ENCODE measurements at regions not wholly inside any gene's neighbourhood (a gene's known extent, or its start where the extent isn't known, plus 50 kb on each side); places are given as distances from the start of the nearest gene placed in this dataset.

DNA sequence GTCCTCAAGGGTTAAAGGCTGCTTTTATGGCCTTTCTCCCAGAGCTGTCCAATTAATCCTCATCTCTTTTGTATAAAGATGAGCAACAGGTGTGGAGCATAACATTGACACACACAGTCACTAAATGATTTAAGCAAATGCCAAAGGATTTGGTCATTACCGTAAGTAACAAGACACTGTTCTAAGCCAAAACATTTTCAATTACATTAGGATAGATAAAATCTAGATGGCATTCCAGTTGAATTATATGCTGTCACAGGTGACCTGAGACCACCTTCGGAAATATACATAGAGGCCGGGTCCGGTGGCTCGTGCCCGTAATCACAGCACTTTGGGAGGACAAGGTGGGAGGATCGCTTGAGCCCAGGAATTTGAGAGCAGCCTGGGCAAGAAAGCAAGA, 105.3 kb upstream of the UBE3A start:
- H3K4me3 ChIP-seq (ENCODE audit: low read depth, low read length), result no peak overlapping the region
- no peaks in the 10 kb centered on the region for H3K9me3 ChIP-seq (ENCODE audit: severe bottlenecking)
- peak; percentile 82 for DNase-seq
- TF ChIP-seq, protein P1, sequence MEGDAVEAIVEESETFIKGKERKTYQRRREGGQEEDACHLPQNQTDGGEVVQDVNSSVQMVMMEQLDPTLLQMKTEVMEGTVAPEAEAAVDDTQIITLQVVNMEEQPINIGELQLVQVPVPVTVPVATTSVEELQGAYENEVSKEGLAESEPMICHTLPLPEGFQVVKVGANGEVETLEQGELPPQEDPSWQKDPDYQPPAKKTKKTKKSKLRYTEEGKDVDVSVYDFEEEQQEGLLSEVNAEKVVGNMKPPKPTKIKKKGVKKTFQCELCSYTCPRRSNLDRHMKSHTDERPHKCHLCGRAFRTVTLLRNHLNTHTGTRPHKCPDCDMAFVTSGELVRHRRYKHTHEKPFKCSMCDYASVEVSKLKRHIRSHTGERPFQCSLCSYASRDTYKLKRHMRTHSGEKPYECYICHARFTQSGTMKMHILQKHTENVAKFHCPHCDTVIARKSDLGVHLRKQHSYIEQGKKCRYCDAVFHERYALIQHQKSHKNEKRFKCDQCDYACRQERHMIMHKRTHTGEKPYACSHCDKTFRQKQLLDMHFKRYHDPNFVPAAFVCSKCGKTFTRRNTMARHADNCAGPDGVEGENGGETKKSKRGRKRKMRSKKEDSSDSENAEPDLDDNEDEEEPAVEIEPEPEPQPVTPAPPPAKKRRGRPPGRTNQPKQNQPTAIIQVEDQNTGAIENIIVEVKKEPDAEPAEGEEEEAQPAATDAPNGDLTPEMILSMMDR (IDR thresholded peaks at IDR 0.05; ENCODE audit: low read depth, low read length), result no peak
- H3K27me3 ChIP-seq (ENCODE audit: insufficient read depth, low read depth, severe bottlenecking), result no peaks in the 10 kb centered on the region
- peak overlapping the region; percentile 67 for H3K27ac ChIP-seq
- H3K36me3 ChIP-seq, result no peaks in the 10 kb centered on the region

DNA sequence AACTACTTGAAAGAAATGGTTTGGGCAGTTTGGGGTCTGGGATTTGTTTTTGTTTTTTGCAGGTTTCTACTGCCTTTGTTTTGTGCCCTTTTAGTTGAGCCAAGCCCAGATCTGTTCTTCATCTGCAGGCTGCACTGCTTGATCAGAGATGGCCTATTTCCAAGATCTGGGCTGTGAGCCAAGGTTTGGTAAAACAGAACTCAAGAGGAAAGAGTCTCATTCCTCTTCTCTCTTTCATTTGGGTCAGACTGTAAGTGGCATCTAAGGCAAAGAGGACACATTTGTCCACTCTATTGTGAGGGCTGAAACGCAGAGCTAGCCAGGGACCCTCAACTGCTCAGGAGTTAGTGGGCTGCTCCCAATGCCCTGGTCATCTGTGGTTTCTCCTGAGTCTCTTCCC, 104.4 kb upstream of the UBE3A start:
- DNase-seq, result no peak
- no peaks in the 10 kb centered on the region for H3K27me3 ChIP-seq (ENCODE audit: insufficient read depth, low read depth, severe bottlenecking)
- H3K36me3 ChIP-seq, result no peaks in the 10 kb centered on the region
- peak overlapping the region; percentile 32 for H3K27ac ChIP-seq
- no peak overlapping the region for H3K4me3 ChIP-seq (ENCODE audit: low read depth, low read length)
- no peaks in the 10 kb centered on the region for H3K9me3 ChIP-seq (ENCODE audit: severe bottlenecking)
- TF ChIP-seq, protein P1 (IDR thresholded peaks at IDR 0.05; ENCODE audit: low read depth, low read length), result no peak

DNA sequence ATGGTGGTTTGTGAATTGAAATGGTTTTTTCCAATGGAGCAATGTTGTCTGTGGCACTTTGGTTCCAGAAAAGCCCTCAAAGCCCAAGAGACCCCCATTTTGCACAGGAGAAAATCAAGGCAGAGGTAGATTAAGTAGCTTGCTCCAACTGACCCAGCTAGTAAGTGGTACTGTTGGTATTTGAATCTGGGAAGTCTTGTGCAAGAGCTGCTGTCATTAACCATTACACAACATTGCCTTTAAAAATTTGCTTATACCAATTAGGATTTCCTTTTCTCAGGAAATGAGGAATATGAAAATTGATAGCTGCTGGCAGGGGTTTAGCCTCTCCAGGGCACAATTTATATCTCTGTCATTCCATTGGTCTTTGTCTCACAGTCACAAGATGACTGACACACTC, 102.4 kb upstream of the UBE3A start:
- no peak overlapping the region for H3K4me3 ChIP-seq (ENCODE audit: low read depth, low read length)
- TF ChIP-seq, protein P1 (IDR thresholded peaks at IDR 0.05; ENCODE audit: low read depth, low read length), result no peak

DNA sequence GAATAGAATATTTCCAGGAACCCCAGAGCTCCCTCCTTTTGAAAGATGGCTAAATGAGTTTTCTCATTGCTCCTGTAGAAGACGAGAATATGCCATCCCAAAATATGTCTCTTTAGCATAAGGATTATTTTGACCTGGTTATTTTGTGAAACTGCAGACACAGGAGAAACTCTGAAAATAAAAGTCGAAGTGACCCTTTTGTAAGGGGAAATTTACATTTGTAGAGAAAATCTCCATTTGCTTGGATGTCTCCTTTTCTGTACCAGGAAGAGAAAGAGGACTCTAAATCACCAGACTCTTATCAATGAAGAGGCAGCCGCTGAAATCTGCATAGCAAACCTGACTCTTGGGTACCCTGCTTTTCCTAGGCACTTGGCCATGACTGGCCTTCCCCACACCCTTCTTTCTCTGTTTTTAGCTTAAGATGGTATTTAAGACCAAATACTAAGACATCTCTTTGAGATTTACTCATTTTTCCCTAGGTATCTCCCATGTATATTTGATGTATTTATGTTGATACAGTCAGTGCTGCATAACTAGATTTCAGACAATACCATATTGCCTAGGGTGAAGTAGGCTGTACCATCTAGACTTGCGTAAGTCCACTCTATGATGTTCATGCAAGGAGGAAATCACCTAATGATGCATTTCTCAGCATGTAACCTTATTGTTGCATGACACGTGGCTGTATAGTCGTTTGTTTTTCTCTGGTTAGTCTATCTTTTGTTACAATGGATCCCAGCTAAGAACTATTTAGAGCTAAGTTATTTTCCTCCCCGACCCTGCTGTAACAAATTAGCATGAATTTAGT, 98.2 kb upstream of the UBE3A start:
- no peak overlapping the region for H3K27ac ChIP-seq
- no peaks in the 10 kb centered on the region for H3K27me3 ChIP-seq (ENCODE audit: insufficient read depth, low read depth, severe bottlenecking)
- H3K9me3 ChIP-seq (ENCODE audit: severe bottlenecking), result no peaks in the 10 kb centered on the region
- no peak for DNase-seq
- TF ChIP-seq, protein P1 (IDR thresholded peaks at IDR 0.05; ENCODE audit: low read depth, low read length), result no peak
- H3K36me3 ChIP-seq, result no peaks in the 10 kb centered on the region
- H3K4me3 ChIP-seq (ENCODE audit: low read depth, low read length), result no peak overlapping the region

More for the DNA sequence above, 102.4 kb upstream of the UBE3A start:
- DNase-seq, result no peak
- no peaks in the 10 kb centered on the region for H3K9me3 ChIP-seq (ENCODE audit: severe bottlenecking)
- H3K27me3 ChIP-seq (ENCODE audit: insufficient read depth, low read depth, severe bottlenecking), result no peaks in the 10 kb centered on the region
- no peak overlapping the region for H3K27ac ChIP-seq
- H3K36me3 ChIP-seq, result no peaks in the 10 kb centered on the region

DNA sequence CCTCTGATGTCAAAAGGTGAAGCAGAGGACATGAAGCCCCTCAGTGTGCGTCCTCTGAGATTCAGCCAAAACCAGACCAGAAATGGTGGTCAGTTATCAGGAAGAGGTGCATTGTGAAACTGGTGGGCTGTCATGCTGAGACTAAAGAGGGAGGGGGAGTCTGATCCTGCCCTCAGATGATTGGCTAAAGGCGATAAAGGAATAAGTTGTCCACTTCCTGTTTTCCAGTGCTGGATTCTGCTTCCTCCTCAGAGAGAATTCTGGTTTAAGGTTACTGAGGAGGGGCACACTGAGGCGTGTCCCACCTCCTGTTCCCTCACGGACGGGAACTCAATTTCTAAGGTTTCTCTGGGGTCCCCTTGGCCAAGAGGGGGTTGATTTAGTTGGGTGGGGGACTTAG, 97.0 kb upstream of the UBE3A start:
- DNase-seq, result no peak
- Histone ChIP-seq H3K9me3 (ENCODE audit: severe bottlenecking) (no peaks in the 10 kb centered on the region), H3K4me3 (ENCODE audit: low read depth, low read length) (no peak overlapping the region), H3K27me3 (ENCODE audit: insufficient read depth, low read depth, severe bottlenecking) (no peaks in the 10 kb centered on the region), H3K27ac (no peak overlapping the region), H3K36me3 (no peaks in the 10 kb centered on the region)
- TF ChIP-seq, protein P1 (IDR thresholded peaks at IDR 0.05; ENCODE audit: low read depth, low read length), result no peak

DNA sequence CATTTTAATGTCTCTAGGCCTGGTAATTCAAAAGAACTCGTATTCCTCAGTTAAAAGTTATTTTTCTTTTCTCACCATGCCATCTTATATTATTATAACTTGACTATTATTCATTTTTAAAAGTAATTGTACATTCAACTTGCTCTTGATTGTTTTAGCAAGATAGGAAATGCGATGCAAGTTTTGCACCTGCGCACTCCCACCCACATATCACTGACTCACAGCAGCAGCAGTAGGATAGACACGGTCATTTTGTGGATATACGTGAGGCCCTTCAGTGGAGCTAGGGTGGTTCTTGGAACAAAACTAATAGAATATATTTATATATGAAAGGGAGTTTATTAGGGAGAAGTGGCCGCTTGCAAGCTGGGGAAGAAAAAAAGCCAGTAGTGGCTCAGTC, 95.5 kb upstream of the UBE3A start:
- Histone ChIP-seq H3K27ac (no peak overlapping the region), H3K27me3 (ENCODE audit: insufficient read depth, low read depth, severe bottlenecking) (no peaks in the 10 kb centered on the region), H3K4me3 (ENCODE audit: low read depth, low read length) (no peak overlapping the region), H3K9me3 (ENCODE audit: severe bottlenecking) (peaks cover 2% of the 10 kb centered on the region), H3K36me3 (no peaks in the 10 kb centered on the region)
- TF ChIP-seq, protein P1 (IDR thresholded peaks at IDR 0.05; ENCODE audit: low read depth, low read length), result no peak
- no peak for DNase-seq
